B cell (primary cell): ENCODE measurements at regions not wholly inside any gene's neighbourhood (a gene's known extent, or its start where the extent isn't known, plus 50 kb on each side); places are given as distances from the start of the nearest gene placed in this dataset.

Experiments used
- ATAC-seq: fragments of 200-7000 bp; cut with Tn5 transposase; one replicate; pipeline ENCODE4 v1.10.0; 2021; ENCODE audit warnings: low read depth, mild to moderate bottlenecking, moderate number of reproducible peaks, moderate library complexity
- CTCF ChIA-PET: fragments of 350-600 bp; sonication (Branson Sonifier 250); formaldehyde crosslinking; loops from one replicate; lab custom pipeline; 2021; ENCODE audit warnings: antibody characterized with exemption, inconsistent platforms; lab: Charles Lee
- POLR2A ChIA-PET: fragments of 350-600 bp; sonication (Branson Sonifier 250); formaldehyde crosslinking; loops from one replicate; lab custom pipeline; 2021; ENCODE audit warnings: antibody characterized with exemption; lab: Charles Lee
- DNase-seq: peaks from one replicate; pipeline ENCODE4 v3.0.0; 2013
- H2AFZ ChIP-seq: 2 replicates; pipeline ENCODE4 v1.6.1; 2012; ENCODE audit warnings: mild to moderate bottlenecking, low read depth, low read length; ENCODE audit not compliant: insufficient read depth, poor library complexity, severe bottlenecking
- H3K27ac ChIP-seq, 2 donors: 1 replicate in 1 of 2; 2 replicates in 1 of 2; pipeline ENCODE4 v1.5.1; 2012 to 2013; ENCODE audit warnings: low read length in 2 of 2, mild to moderate bottlenecking in 2 of 2, moderate library complexity in 1 of 2
- H3K27me3 ChIP-seq, 4 experiments: fragments of 200-600 bp in 1 of 4; sonication (generic) in 1 of 4; replicated peaks in 1 of 4; 1 replicate in 2 of 4; 2 replicates in 2 of 4; pipeline versions ENCODE4 v1.6.1 to v1.7.0; 2013 to 2016; ENCODE audit warnings: low read length in 3 of 4, mild to moderate bottlenecking in 2 of 4, mixed read lengths in 1 of 4, moderate library complexity in 1 of 4; ENCODE audit not compliant: insufficient read depth in 4 of 4, control insufficient read depth in 3 of 4; ENCODE audit errors: control extremely low read depth in 1 of 4
- H3K36me3 ChIP-seq, 2 experiments: replicated peaks in 1 of 2; 1 replicate in 1 of 2; 2 replicates in 1 of 2; pipeline versions ENCODE4 v1.6.1 to v1.7.1; 2013; ENCODE audit warnings: low read length in 1 of 2; ENCODE audit not compliant: insufficient read depth in 2 of 2, control insufficient read depth in 1 of 2; ENCODE audit errors: control extremely low read depth in 1 of 2, extremely low read depth in 1 of 2
- H3K4me1 ChIP-seq, 2 donors: fragments of 200-600 bp in 1 of 2; sonication (generic) in 1 of 2; 1 replicate in 1 of 2; 2 replicates in 1 of 2; pipeline versions ENCODE4 v1.5.1 to v1.6.1; 2013 to 2017; ENCODE audit warnings: low read length in 2 of 2; ENCODE audit not compliant: control insufficient read depth in 2 of 2, insufficient read depth in 2 of 2
- H3K4me2 ChIP-seq: replicated peaks from 2 replicates; pipeline ENCODE3; 2012; ENCODE audit warnings: mild to moderate bottlenecking, low read depth, low read length; ENCODE audit not compliant: poor library complexity, severe bottlenecking
- H3K4me3 ChIP-seq, 5 experiments: fragments of 200-600 bp in 1 of 5; sonication (generic) in 1 of 5; 1 replicate in 3 of 5; 2 replicates in 2 of 5; pipeline versions ENCODE4 v1.5.1 to v1.7.0; 2011 to 2016; ENCODE audit warnings: low read length in 4 of 5, mild to moderate bottlenecking in 4 of 5, low read depth in 2 of 5, control low read depth in 1 of 5, moderate library complexity in 1 of 5; ENCODE audit not compliant: insufficient read depth in 1 of 5; ENCODE audit errors: control extremely low read depth in 1 of 5, extremely low read depth in 1 of 5
- H3K79me2 ChIP-seq: fragments of 200-600 bp; sonication (generic); one replicate; pipeline ENCODE4 v1.6.0; 2016; ENCODE audit warnings: low read length; ENCODE audit not compliant: control insufficient read depth, insufficient read depth
- H3K9ac ChIP-seq: fragments of 200-600 bp; sonication (generic); 2 replicates; pipeline ENCODE4 v1.6.1; 2017; ENCODE audit warnings: mild to moderate bottlenecking, low read length, moderate library complexity
- H3K9me3 ChIP-seq, 3 donors: one replicate each; pipeline versions ENCODE4 v1.6.1 to v1.7.1; 2013; ENCODE audit warnings: low read length in 2 of 3; ENCODE audit not compliant: control insufficient read depth in 2 of 3, insufficient read depth in 1 of 3; ENCODE audit errors: control extremely low read depth in 1 of 3
- H4K20me1 ChIP-seq: 2 replicates; pipeline ENCODE4 v1.6.0; 2012; ENCODE audit warnings: mild to moderate bottlenecking, low read length; ENCODE audit not compliant: insufficient read depth, control insufficient read depth, poor library complexity, severe bottlenecking
- H3K27ac Mint-ChIP-seq: one replicate; pipeline ENCODE4 v1.8.0; 2021; ENCODE audit warnings: mixed read lengths
- H3K27me3 Mint-ChIP-seq: one replicate; pipeline ENCODE4 v1.8.0; 2021; ENCODE audit warnings: mixed read lengths
- H3K4me1 Mint-ChIP-seq: one replicate; pipeline ENCODE4 v1.8.0; 2021; ENCODE audit warnings: mixed read lengths
- H3K4me3 Mint-ChIP-seq: one replicate; pipeline ENCODE4 v1.8.0; 2021; ENCODE audit warnings: mixed read lengths
- H3K9me3 Mint-ChIP-seq: one replicate; pipeline ENCODE4 v1.8.0; 2022; ENCODE audit warnings: mixed read lengths; ENCODE audit not compliant: insufficient read depth
- EZH2 ChIP-seq: IDR thresholded peaks from 2 replicates; pipeline ENCODE4 v1.6.1; 2012; ENCODE audit warnings: borderline replicate concordance, low read depth, mild to moderate bottlenecking, moderate library complexity, low read length; ENCODE audit not compliant: insufficient read depth, poor library complexity, severe bottlenecking
- WGBS: methylation state at CpG from one replicate; pipeline ENCODE4 v1.1.5; 2013; ENCODE audit warnings: missing lambda C conversion rate; ENCODE audit not compliant: insufficient coverage; 5-methylcytosine and 5-hydroxymethylcytosine counted together
- intact Hi-C: fragments of 100-400 bp; cut with micrococcal nuclease; formaldehyde crosslinking; loops from one replicate; pipeline ENCODE4 v1.10.0; 2022
- TF ChIP-seq, protein P1 (sequence below): fragments of 200-600 bp; IDR thresholded peaks from one replicate; pipeline ENCODE4 v1.8.0; 2022; ENCODE audit warnings: antibody characterized with exemption, mild to moderate bottlenecking

DNA sequence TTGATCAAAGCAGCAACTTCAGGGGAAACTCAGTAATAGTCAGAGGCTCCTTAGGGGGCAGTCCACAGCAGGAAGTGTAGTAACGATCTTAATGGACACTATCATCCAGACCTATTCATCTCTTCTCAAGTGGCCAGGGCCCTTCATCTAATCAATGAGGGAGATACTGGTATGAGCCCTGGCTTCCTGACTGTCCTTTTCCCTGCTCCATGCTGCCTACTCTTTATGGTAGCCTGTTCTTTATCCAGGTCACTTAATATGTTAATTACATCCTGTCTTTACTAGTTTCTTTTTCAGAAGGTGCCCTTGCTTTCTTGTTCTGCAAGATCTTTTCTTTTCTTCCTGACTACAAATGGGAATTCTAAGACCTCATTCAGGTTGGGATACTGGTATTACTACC is 197.1 kb downstream of the CAVIN4 start:
- Mint-ChIP-seq H3K4me1 (no peaks in the 10 kb centered on the region), H3K27ac (no peak overlapping the region), H3K27me3 (no peaks in the 10 kb centered on the region), H3K9me3 (peaks cover 3% of the 10 kb centered on the region), H3K4me3 (no peak overlapping the region)
- Histone ChIP-seq H3K4me2 (no peak overlapping the region), H3K36me3 (no peaks in the 10 kb centered on the region), H3K27me3 (no peaks in the 10 kb centered on the region), H2AFZ (no peak overlapping the region), H3K79me2 (no peaks in the 10 kb centered on the region), H3K9me3 (no peaks in the 10 kb centered on the region), H4K20me1 (no peaks in the 10 kb centered on the region), H3K4me3 (no peak overlapping the region), H3K4me1 (no peaks in the 10 kb centered on the region), H3K9ac (no peak overlapping the region), H3K27ac (no peak overlapping the region)
- no peak for ATAC-seq
- TF ChIP-seq, protein P1, sequence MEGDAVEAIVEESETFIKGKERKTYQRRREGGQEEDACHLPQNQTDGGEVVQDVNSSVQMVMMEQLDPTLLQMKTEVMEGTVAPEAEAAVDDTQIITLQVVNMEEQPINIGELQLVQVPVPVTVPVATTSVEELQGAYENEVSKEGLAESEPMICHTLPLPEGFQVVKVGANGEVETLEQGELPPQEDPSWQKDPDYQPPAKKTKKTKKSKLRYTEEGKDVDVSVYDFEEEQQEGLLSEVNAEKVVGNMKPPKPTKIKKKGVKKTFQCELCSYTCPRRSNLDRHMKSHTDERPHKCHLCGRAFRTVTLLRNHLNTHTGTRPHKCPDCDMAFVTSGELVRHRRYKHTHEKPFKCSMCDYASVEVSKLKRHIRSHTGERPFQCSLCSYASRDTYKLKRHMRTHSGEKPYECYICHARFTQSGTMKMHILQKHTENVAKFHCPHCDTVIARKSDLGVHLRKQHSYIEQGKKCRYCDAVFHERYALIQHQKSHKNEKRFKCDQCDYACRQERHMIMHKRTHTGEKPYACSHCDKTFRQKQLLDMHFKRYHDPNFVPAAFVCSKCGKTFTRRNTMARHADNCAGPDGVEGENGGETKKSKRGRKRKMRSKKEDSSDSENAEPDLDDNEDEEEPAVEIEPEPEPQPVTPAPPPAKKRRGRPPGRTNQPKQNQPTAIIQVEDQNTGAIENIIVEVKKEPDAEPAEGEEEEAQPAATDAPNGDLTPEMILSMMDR, result no peak
- TF ChIP-seq EZH2, result no peak
- POLR2A ChIA-PET, result no interaction called here
- CTCF ChIA-PET, result no interaction called here
- no peak for DNase-seq
- 33% methylated on average over 1 of the region's 1 CpG for WGBS
- intact Hi-C loops, result no loop called here

DNA sequence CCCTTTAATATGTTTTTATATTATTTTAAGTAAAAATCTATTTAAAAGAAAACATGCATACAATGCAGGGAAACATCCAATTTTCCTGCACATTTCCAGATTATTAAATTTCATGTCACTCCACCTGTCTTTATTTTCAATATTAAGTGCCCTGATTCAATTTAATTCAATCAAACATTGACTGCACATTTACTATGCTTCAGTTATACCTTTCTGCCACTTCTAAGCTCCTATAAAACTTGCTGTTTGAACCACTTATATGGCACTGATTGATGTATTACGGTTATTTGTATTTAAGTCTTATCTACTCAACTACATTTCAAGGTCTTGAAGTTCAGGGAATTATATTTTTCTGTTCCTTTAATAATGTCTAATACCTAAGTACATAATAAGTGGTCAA is 198.0 kb downstream of the CAVIN4 start:
- Histone ChIP-seq H3K36me3 (no peaks in the 10 kb centered on the region), H3K4me1 (no peaks in the 10 kb centered on the region), H2AFZ (no peak overlapping the region), H3K27me3 (no peaks in the 10 kb centered on the region), H3K9ac (no peak overlapping the region), H4K20me1 (no peaks in the 10 kb centered on the region), H3K4me2 (no peak overlapping the region), H3K79me2 (no peaks in the 10 kb centered on the region), H3K9me3 (peaks cover 0 to under 1% (median 0%) of the 10 kb centered on the region in 3 donors), H3K27ac (no peak overlapping the region), H3K4me3 (no peak overlapping the region)
- intact Hi-C loops, result no loop called here
- ChIA-PET POLR2A (no interaction called here), CTCF (no interaction called here)
- whole genome bisulfite sequencing, result no CpG with 5 or more reads among the region's 1 CpG
- H3K27ac Mint-ChIP-seq, result no peak overlapping the region
- H3K4me3 Mint-ChIP-seq, result no peak overlapping the region
- peaks cover 3% of the 10 kb centered on the region for H3K9me3 Mint-ChIP-seq
- DNase-seq, result no peak
- ATAC-seq, result no peak
- no peaks in the 10 kb centered on the region for H3K27me3 Mint-ChIP-seq
- TF ChIP-seq EZH2, result no peak
- TF ChIP-seq, protein P1, result no peak
- H3K4me1 Mint-ChIP-seq, result no peaks in the 10 kb centered on the region
